Tibial artery (tissue), 4 donors: ENCODE measurements at regions not wholly inside any gene's neighbourhood (a gene's known extent, or its start where the extent isn't known, plus 50 kb on each side); places are given as distances from the start of the nearest gene placed in this dataset.

ENCODE experiments used
- DNase-seq, 2 donors: peaks; one replicate each; pipeline ENCODE4 v3.0.0-alpha.2; 2019
- H3K27ac ChIP-seq, 2 donors: fragments of 200-600 bp; sonication (generic) in 1 of 2; 1 replicate in 1 of 2; 2 replicates in 1 of 2; pipeline ENCODE4 v1.5.1; 2018 to 2019; ENCODE audit warnings: mild to moderate bottlenecking in 1 of 2
- H3K27me3 ChIP-seq, 2 donors: fragments of 200-600 bp; sonication (generic) in 1 of 2; one replicate each; pipeline versions ENCODE4 v1.5.1 to v1.6.0; 2016 to 2019
- H3K36me3 ChIP-seq, 3 donors: fragments of 200-600 bp; sonication (generic) in 2 of 3; one replicate each; pipeline ENCODE4 v1.5.1; 2016 to 2019; ENCODE audit warnings: mild to moderate bottlenecking in 2 of 3
- H3K4me1 ChIP-seq, 4 donors: fragments of 200-600 bp; sonication (generic) in 2 of 4; 1 replicate in 3 of 4; 2 replicates in 1 of 4; pipeline ENCODE4 v1.5.1; 2016 to 2019
- H3K4me3 ChIP-seq, 2 donors: fragments of 200-600 bp; sonication (generic) in 1 of 2; 1 replicate in 1 of 2; 2 replicates in 1 of 2; pipeline ENCODE4 v1.5.1; 2018 to 2019; ENCODE audit warnings: mild to moderate bottlenecking in 2 of 2
- H3K9me3 ChIP-seq, 3 donors: fragments of 200-600 bp; sonication (generic) in 1 of 3; one replicate each; pipeline ENCODE4 v1.5.1; 2016 to 2019
- CTCF ChIP-seq, 2 experiments: fragments of 200-600 bp in 1 of 2; fragments of 450-650 bp in 1 of 2; IDR thresholded peaks; one replicate each; pipeline ENCODE4 v1.5.1; 2017 to 2019; ENCODE audit warnings: antibody characterized with exemption in 2 of 2, mild to moderate bottlenecking in 1 of 2, moderate library complexity in 1 of 2
- intact Hi-C: fragments of 100-400 bp; cut with DNase I; formaldehyde crosslinking; loops from one replicate; pipeline ENCODE4 v1.15.0; 2023; ENCODE audit warnings: low total_unique reads

- intact Hi-C loops = no loop called here
- H3K4me3 ChIP-seq = no peak overlapping the region
These were observed 607.8 kb downstream of the SNAPC1 start for GRCh38 chr14:62369919-62370560.

GRCh38 chr14:62373944-62374343, 611.7 kb downstream of the SNAPC1 start:
- no peaks in the 10 kb centered on the region for H3K27me3 ChIP-seq
- no peak overlapping the region for H3K27ac ChIP-seq
- no peak for DNase-seq
- no peaks in the 10 kb centered on the region for H3K4me1 ChIP-seq
- H3K4me3 ChIP-seq = no peak overlapping the region
- TF ChIP-seq CTCF (IDR thresholded peaks at IDR 0.05) = no peak
- H3K36me3 ChIP-seq = no peaks in the 10 kb centered on the region
- intact Hi-C loops = no loop called here
- H3K9me3 ChIP-seq = no peaks in the 10 kb centered on the region

More at GRCh38 chr14:62369919-62370560, 607.8 kb downstream of the SNAPC1 start:
- TF ChIP-seq CTCF (IDR thresholded peaks at IDR 0.05) = no peak
- H3K4me1 ChIP-seq = no peaks in the 10 kb centered on the region
- no peak overlapping the region for H3K27ac ChIP-seq
- no peaks in the 10 kb centered on the region for H3K36me3 ChIP-seq
- no peaks in the 10 kb centered on the region for H3K9me3 ChIP-seq
- DNase-seq = no peak
- no peaks in the 10 kb centered on the region for H3K27me3 ChIP-seq

GRCh38 chr14:62378057-62378456, 615.8 kb downstream of the SNAPC1 start:
- H3K36me3 ChIP-seq = no peaks in the 10 kb centered on the region
- no peaks in the 10 kb centered on the region for H3K27me3 ChIP-seq
- DNase-seq = no peak
- H3K4me1 ChIP-seq = no peaks in the 10 kb centered on the region
- H3K27ac ChIP-seq = no peak overlapping the region
- intact Hi-C loops = no loop called here
- TF ChIP-seq CTCF (IDR thresholded peaks at IDR 0.05) = no peak
- no peak overlapping the region for H3K4me3 ChIP-seq
- H3K9me3 ChIP-seq = no peaks in the 10 kb centered on the region

- no peaks in the 10 kb centered on the region for H3K4me1 ChIP-seq
- H3K4me3 ChIP-seq = no peak overlapping the region
- no peak for DNase-seq
- H3K27me3 ChIP-seq = no peaks in the 10 kb centered on the region
- no peaks in the 10 kb centered on the region for H3K9me3 ChIP-seq
- no peaks in the 10 kb centered on the region for H3K36me3 ChIP-seq
- intact Hi-C loops = no loop called here
- no peak for TF ChIP-seq CTCF (IDR thresholded peaks at IDR 0.05)
- no peak overlapping the region for H3K27ac ChIP-seq
These were observed 619.3 kb downstream of the SNAPC1 start for GRCh38 chr14:62381311-62382070.

- no peak for TF ChIP-seq CTCF (IDR thresholded peaks at IDR 0.05)
- H3K9me3 ChIP-seq = no peaks in the 10 kb centered on the region
These were observed 636.1 kb downstream of the KCNH5 start for GRCh38 chr14:62409169-62409568.

More at GRCh38 chr14:62409169-62409568, 636.1 kb downstream of the KCNH5 start:
- Histone ChIP-seq H3K36me3 (no peaks in the 10 kb centered on the region), H3K27ac (no peak overlapping the region), H3K4me3 (no peak overlapping the region), H3K4me1 (no peaks in the 10 kb centered on the region), H3K27me3 (no peaks in the 10 kb centered on the region)
- intact Hi-C loops = no loop called here
- DNase-seq = no peak
